IPS DF 19.7 (cell line): ENCODE measurements at regions not wholly inside any gene's neighbourhood (a gene's known extent, or its start where the extent isn't known, plus 50 kb on each side); places are given as distances from the start of the nearest gene placed in this dataset.

Experiments
- DNase-seq: peaks from one replicate; pipeline ENCODE4 v3.0.0-alpha.2; 2013; ENCODE audit warnings: low read depth, low spot score

GRCh38 chr12:61011767-61012423 is 1248.3 kb upstream of the USP15 start:
- DNase-seq = no peak

GRCh38 chr12:61018571-61018970 is 1241.6 kb upstream of the USP15 start:
- no peak for DNase-seq

GRCh38 chr12:61023231-61023630 is 1237.0 kb upstream of the USP15 start:
- no peak for DNase-seq

- no peak for DNase-seq
These were observed 1230.7 kb upstream of the USP15 start for GRCh38 chr12:61029516-61029915.

- no peak for DNase-seq
These were observed 1222.4 kb upstream of the USP15 start for GRCh38 chr12:61037792-61038191.

- no peak for DNase-seq
These were observed 1216.4 kb upstream of the USP15 start for GRCh38 chr12:61043838-61044237.

- no peak for DNase-seq
These were observed 1215.4 kb upstream of the USP15 start for GRCh38 chr12:61044766-61045165.

GRCh38 chr12:61070640-61071414 is 1189.4 kb upstream of the USP15 start:
- DNase-seq = no peak

- DNase-seq = no peak
These were observed 1187.5 kb upstream of the USP15 start for GRCh38 chr12:61072717-61073116.

GRCh38 chr12:61095111-61095510 is 1165.1 kb upstream of the USP15 start:
- DNase-seq = no peak

GRCh38 chr12:61098031-61098580 is 1162.1 kb upstream of the USP15 start:
- no peak for DNase-seq

- no peak for DNase-seq
These were observed 1153.1 kb upstream of the USP15 start for GRCh38 chr12:61107118-61107517.

GRCh38 chr12:61111218-61111617 is 1149.0 kb upstream of the USP15 start:
- no peak for DNase-seq

GRCh38 chr12:61137677-61138414 is 1122.4 kb upstream of the USP15 start:
- no peak for DNase-seq

GRCh38 chr12:61138415-61138759 is 1121.8 kb upstream of the USP15 start:
- no peak for DNase-seq

GRCh38 chr12:61161961-61162360 is 1098.2 kb upstream of the USP15 start:
- DNase-seq = no peak

GRCh38 chr12:61188801-61189595 is 1071.2 kb upstream of the USP15 start:
- no peak for DNase-seq

GRCh38 chr12:61213646-61214045 is 1046.6 kb upstream of the USP15 start:
- DNase-seq = no peak

- DNase-seq = no peak
These were observed 1039.9 kb upstream of the USP15 start for GRCh38 chr12:61220337-61220736.

- no peak for DNase-seq
These were observed 1028.2 kb upstream of the USP15 start for GRCh38 chr12:61232040-61232439.

GRCh38 chr12:61250303-61250702 is 1009.9 kb upstream of the USP15 start:
- DNase-seq = no peak

- DNase-seq = no peak
These were observed 1009.1 kb upstream of the USP15 start for GRCh38 chr12:61251076-61251475.
